Gastrocnemius medialis (tissue), 4 donors: ENCODE measurements at regions not wholly inside any gene's neighbourhood (a gene's known extent, or its start where the extent isn't known, plus 50 kb on each side); places are given as distances from the start of the nearest gene placed in this dataset.

ENCODE experiments used
- ATAC-seq, 2 donors: fragments of 150-250 bp; one replicate each; pipeline ENCODE4 v1.9.1; 2016
- DNase-seq, 2 donors: peaks; one replicate each; pipeline ENCODE4 v3.0.0-alpha.2; 2019
- H3K27ac ChIP-seq, 4 donors: fragments of 200-600 bp; sonication (generic); 1 replicate in 1 of 4; 2 replicates in 3 of 4; pipeline ENCODE4 v1.5.1; 2016 to 2018; ENCODE audit warnings: mild to moderate bottlenecking in 2 of 4, moderate library complexity in 1 of 4
- H3K27me3 ChIP-seq, 3 donors: fragments of 200-600 bp; sonication (generic) in 2 of 3; 1 replicate in 1 of 3; 2 replicates in 2 of 3; pipeline versions ENCODE4 v1.5.1 to v1.6.0; 2016 to 2019; ENCODE audit warnings: mild to moderate bottlenecking in 1 of 3, moderate library complexity in 1 of 3
- H3K36me3 ChIP-seq, 2 donors: fragments of 200-600 bp; sonication (generic) in 1 of 2; one replicate each; pipeline ENCODE4 v1.5.1; 2017 to 2018
- H3K4me1 ChIP-seq, 2 donors: fragments of 200-600 bp; sonication (generic) in 1 of 2; one replicate each; pipeline ENCODE4 v1.5.1; 2016 to 2017; ENCODE audit warnings: mild to moderate bottlenecking in 2 of 2
- H3K4me3 ChIP-seq, 4 donors: fragments of 200-600 bp; sonication (generic) in 3 of 4; 1 replicate in 1 of 4; 2 replicates in 3 of 4; pipeline ENCODE4 v1.5.1; 2016 to 2019; ENCODE audit warnings: mild to moderate bottlenecking in 2 of 4
- H3K9me3 ChIP-seq, 3 donors: fragments of 200-600 bp; sonication (generic) in 2 of 3; 1 replicate in 1 of 3; 2 replicates in 2 of 3; pipeline ENCODE4 v1.5.1; 2016 to 2019
- POLR2A ChIP-seq, 2 donors: fragments of 450-650 bp; IDR thresholded peaks; one replicate each; pipeline ENCODE4 v1.6.1; 2017; ENCODE audit warnings: antibody characterized with exemption in 2 of 2, mild to moderate bottlenecking in 2 of 2, moderate library complexity in 2 of 2
- in situ Hi-C, 4 donors: fragments of 200-750 bp; cut with MboI; loops; one replicate each; pipeline versions ENCODE4 v1.15.0 to v1.8.0; 2017; ENCODE audit warnings: low sequenced_read_pairs in 4 of 4
- intact Hi-C: fragments of 100-400 bp; cut with DNase I; formaldehyde crosslinking; loops from one replicate; pipeline ENCODE4 v1.15.1; 2023; ENCODE audit warnings: low total_unique reads
- TF ChIP-seq, protein P1 (sequence below), 5 experiments: fragments of 450-650 bp in 3 of 5; fragments of 200-600 bp in 2 of 5; sonication (generic) in 2 of 5; IDR thresholded peaks in 4 of 5; conservative IDR thresholded peaks in 1 of 5; 1 replicate in 4 of 5; 2 replicates in 1 of 5; pipeline ENCODE4 v1.5.1; 2016 to 2019; ENCODE audit warnings: antibody characterized with exemption in 5 of 5, mild to moderate bottlenecking in 3 of 5, moderate library complexity in 3 of 5

DNA sequence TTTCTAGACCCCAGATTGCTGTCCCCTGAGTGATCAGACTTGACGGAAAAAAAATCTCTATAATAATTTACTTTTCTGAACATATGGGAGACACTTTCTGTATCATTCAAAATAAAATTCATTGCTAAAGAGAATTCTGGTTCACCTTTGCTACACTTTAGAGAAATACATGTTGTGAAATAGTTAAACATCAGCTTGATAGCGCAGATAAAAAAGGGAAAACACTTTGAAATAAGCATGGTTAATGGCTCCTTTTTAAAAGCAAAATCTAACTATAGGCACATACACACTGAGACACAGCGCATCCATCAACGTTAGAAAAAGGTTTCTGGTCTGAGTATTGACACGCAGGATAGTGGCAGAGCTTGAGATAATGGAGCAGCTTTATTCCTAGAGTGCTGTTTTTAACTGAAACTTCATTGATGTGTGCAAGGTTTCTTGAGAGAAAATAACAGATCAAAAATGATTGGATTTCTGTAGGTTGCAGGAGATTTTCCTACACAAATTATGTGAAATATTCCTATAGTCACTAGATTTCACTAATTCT is 341.2 kb downstream of the MZT1 start:
- no peaks in the 10 kb centered on the region for H3K9me3 ChIP-seq
- ATAC-seq (no peak), DNase-seq (no peak)
- H3K27ac ChIP-seq: no peak overlapping the region
- in situ Hi-C loops (no loop called here), intact Hi-C loops (no loop called here)
- TF ChIP-seq POLR2A (IDR thresholded peaks at IDR 0.05): no peak
- TF ChIP-seq, protein P1, sequence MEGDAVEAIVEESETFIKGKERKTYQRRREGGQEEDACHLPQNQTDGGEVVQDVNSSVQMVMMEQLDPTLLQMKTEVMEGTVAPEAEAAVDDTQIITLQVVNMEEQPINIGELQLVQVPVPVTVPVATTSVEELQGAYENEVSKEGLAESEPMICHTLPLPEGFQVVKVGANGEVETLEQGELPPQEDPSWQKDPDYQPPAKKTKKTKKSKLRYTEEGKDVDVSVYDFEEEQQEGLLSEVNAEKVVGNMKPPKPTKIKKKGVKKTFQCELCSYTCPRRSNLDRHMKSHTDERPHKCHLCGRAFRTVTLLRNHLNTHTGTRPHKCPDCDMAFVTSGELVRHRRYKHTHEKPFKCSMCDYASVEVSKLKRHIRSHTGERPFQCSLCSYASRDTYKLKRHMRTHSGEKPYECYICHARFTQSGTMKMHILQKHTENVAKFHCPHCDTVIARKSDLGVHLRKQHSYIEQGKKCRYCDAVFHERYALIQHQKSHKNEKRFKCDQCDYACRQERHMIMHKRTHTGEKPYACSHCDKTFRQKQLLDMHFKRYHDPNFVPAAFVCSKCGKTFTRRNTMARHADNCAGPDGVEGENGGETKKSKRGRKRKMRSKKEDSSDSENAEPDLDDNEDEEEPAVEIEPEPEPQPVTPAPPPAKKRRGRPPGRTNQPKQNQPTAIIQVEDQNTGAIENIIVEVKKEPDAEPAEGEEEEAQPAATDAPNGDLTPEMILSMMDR (IDR thresholded peaks at IDR 0.05 in 4 of 5, conservative IDR thresholded peaks at IDR 0.05 in 1 of 5): no peak
- H3K4me1 ChIP-seq: no peaks in the 10 kb centered on the region
- no peak overlapping the region for H3K4me3 ChIP-seq
- H3K27me3 ChIP-seq: no peaks in the 10 kb centered on the region
- no peaks in the 10 kb centered on the region for H3K36me3 ChIP-seq

DNA sequence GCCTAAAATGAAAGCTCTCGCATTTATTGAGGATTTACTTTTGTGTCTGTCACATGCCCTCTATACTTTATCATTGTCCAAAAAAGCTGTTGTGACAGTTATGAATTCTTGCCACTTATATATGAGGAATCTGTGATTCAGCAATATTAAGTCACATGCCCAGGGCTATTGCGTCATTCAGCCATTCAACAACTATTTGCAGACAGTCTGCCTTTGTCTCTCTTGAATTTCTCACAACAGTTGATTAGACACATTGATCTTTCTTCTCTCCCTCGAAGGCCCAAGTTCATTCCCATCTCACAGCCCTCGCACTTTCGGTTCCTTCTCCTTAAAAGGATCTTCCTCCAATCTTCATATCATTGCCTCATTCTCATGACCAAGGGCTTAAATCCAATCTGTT is 342.6 kb downstream of the MZT1 start:
- in situ Hi-C loops: no loop called here
- no peak overlapping the region for H3K27ac ChIP-seq
- H3K27me3 ChIP-seq: no peaks in the 10 kb centered on the region
- no peaks in the 10 kb centered on the region for H3K9me3 ChIP-seq
- no peaks in the 10 kb centered on the region for H3K4me1 ChIP-seq
- H3K4me3 ChIP-seq: no peak overlapping the region
- H3K36me3 ChIP-seq: no peaks in the 10 kb centered on the region
- no peak for ATAC-seq
- intact Hi-C loops: no loop called here
- no peak for TF ChIP-seq POLR2A (IDR thresholded peaks at IDR 0.05)
- TF ChIP-seq, protein P1 (IDR thresholded peaks at IDR 0.05 in 4 of 5, conservative IDR thresholded peaks at IDR 0.05 in 1 of 5): no peak
- no peak for DNase-seq

DNA sequence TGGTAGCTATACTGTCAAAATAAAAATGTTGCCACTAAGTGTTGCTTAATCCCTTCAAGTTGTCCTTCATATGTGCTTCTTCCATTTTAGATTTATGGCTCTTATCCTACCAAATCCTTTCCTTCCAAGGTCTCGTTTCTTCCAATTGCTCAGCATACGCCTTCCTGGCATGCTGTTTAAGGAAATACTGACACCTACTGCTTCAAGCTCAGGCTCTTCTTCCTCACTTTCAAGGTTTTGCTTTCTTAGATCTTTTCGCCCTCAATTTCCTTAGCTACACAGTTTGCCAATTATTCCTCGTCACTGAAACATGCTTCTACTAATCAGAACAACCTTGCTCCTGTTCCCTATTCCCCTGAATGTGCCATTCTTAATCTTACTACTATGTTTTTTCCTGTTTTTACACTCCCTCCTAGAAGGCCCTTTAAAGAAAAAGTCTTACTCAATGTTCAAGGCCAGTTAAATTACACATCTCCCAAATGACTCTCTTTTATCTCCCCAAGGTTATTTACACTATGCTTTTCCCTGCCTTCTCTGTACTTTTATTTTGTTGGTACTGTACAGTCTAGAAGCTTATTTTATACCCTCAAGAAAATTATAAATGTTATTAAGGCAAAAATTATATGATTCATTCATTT is 343.1 kb downstream of the MZT1 start:
- no peak for ATAC-seq
- in situ Hi-C loops (no loop called here), intact Hi-C loops (no loop called here)

DNA sequence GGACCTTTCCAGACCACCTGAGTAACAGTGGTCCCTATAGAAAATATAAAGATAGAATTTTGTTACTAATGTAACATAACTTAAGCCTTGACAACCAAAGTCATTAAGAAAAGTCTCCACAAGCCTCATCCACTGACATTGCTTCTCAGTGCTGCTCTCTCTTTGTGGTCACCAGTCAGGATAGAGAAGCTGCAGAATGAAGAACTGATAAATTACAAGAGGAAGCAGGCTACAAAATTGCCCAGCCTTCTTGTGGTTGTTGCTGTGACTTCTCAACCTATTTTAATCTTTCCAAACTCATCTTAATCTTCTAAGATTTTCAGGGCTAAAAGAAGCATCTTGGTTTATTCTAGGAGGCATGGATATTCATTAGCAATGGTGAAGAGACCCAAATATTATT is 343.8 kb downstream of the MZT1 start:
- TF ChIP-seq, protein P1 (IDR thresholded peaks at IDR 0.05 in 4 of 5, conservative IDR thresholded peaks at IDR 0.05 in 1 of 5): no peak
- TF ChIP-seq POLR2A (IDR thresholded peaks at IDR 0.05): no peak
- Histone ChIP-seq H3K27ac (no peak overlapping the region), H3K27me3 (no peaks in the 10 kb centered on the region), H3K9me3 (no peaks in the 10 kb centered on the region), H3K36me3 (no peaks in the 10 kb centered on the region), H3K4me3 (no peak overlapping the region), H3K4me1 (no peaks in the 10 kb centered on the region)
- DNase-seq: no peak
- no peak for ATAC-seq
- in situ Hi-C loops: no loop called here
- intact Hi-C loops: no loop called here

More for the DNA sequence above, 343.1 kb downstream of the MZT1 start:
- Histone ChIP-seq H3K4me1 (no peaks in the 10 kb centered on the region), H3K27ac (no peak overlapping the region), H3K36me3 (no peaks in the 10 kb centered on the region), H3K9me3 (no peaks in the 10 kb centered on the region), H3K27me3 (no peaks in the 10 kb centered on the region), H3K4me3 (no peak overlapping the region)
- no peak for TF ChIP-seq POLR2A (IDR thresholded peaks at IDR 0.05)
- TF ChIP-seq, protein P1 (IDR thresholded peaks at IDR 0.05 in 4 of 5, conservative IDR thresholded peaks at IDR 0.05 in 1 of 5): no peak
- no peak for DNase-seq

DNA sequence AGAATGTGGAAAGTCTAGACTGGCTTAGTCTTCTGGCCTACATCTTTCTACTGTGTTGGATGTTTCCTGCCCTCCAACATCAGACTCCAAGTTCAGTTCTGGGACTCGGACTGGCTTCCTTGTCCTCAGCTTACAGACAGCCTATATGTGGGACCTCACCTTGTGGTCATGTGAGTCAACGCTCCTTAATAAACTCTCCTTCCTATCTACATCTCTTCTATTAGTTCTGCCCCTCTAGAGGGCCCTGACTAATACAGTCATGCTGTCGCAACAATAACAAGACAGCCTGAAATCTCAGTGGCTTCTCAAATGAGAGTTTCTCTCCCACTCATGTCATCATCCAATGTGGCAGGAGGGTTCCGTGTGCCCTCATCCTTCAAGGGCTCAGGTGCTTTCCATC is 347.8 kb downstream of the MZT1 start:
- Histone ChIP-seq H3K9me3 (no peaks in the 10 kb centered on the region), H3K27me3 (no peaks in the 10 kb centered on the region), H3K4me3 (no peak overlapping the region), H3K36me3 (no peaks in the 10 kb centered on the region), H3K4me1 (no peaks in the 10 kb centered on the region), H3K27ac (no peak overlapping the region)
- in situ Hi-C loops: no loop called here
- DNase-seq (no peak), ATAC-seq (no peak)
- TF ChIP-seq, protein P1 (IDR thresholded peaks at IDR 0.05 in 4 of 5, conservative IDR thresholded peaks at IDR 0.05 in 1 of 5): no peak
- TF ChIP-seq POLR2A (IDR thresholded peaks at IDR 0.05): no peak
- intact Hi-C loops: no loop called here
